Trophoblast cell (in vitro differentiated cells and primary cell): ENCODE measurements at regions not wholly inside any gene's neighbourhood (a gene's known extent, or its start where the extent isn't known, plus 50 kb on each side); places are given as distances from the start of the nearest gene placed in this dataset.

Experiments
- DNase-seq, 2 donors: peaks; one replicate each; pipeline ENCODE4 v3.0.0-alpha.2; 2016
- H2AFZ ChIP-seq: 2 replicates; pipeline ENCODE4 v1.6.1; 2013; ENCODE audit warnings: low read length, moderate library complexity, mild to moderate bottlenecking; ENCODE audit not compliant: insufficient read depth, poor library complexity
- H2AK5ac ChIP-seq: 2 replicates; pipeline ENCODE4 v1.6.1; 2013; ENCODE audit warnings: mild to moderate bottlenecking, low read length
- H2BK120ac ChIP-seq: 2 replicates; pipeline ENCODE4 v1.6.1; 2013; ENCODE audit warnings: low read length, mild to moderate bottlenecking, moderate library complexity; ENCODE audit not compliant: insufficient read depth, poor library complexity
- H2BK12ac ChIP-seq: 2 replicates; pipeline ENCODE4 v1.6.1; 2013; ENCODE audit warnings: mild to moderate bottlenecking, low read length, moderate library complexity
- H2BK5ac ChIP-seq: 2 replicates; pipeline ENCODE4 v1.6.1; 2013; ENCODE audit warnings: low read length, low read depth, moderate library complexity, mild to moderate bottlenecking; ENCODE audit not compliant: poor library complexity
- H3K14ac ChIP-seq: 2 replicates; pipeline ENCODE4 v1.6.1; 2013; ENCODE audit warnings: mild to moderate bottlenecking, low read length
- H3K18ac ChIP-seq: 2 replicates; pipeline ENCODE4 v1.6.1; 2013; ENCODE audit warnings: mild to moderate bottlenecking, low read length
- H3K23ac ChIP-seq: 2 replicates; pipeline ENCODE4 v1.6.1; 2013; ENCODE audit warnings: low read length
- H3K27ac ChIP-seq: 2 replicates; pipeline ENCODE4 v1.5.1; 2013; ENCODE audit warnings: low read depth, mild to moderate bottlenecking, inconsistent platforms, low read length, moderate library complexity
- H3K27me3 ChIP-seq: 2 replicates; pipeline ENCODE4 v1.6.1; 2013; ENCODE audit warnings: inconsistent platforms, mild to moderate bottlenecking, low read length, moderate library complexity; ENCODE audit not compliant: insufficient read depth
- H3K36me3 ChIP-seq, 2 experiments: 1 replicate in 1 of 2; 2 replicates in 1 of 2; pipeline ENCODE4 v1.6.1; 2013; ENCODE audit warnings: low read length in 2 of 2, mild to moderate bottlenecking in 2 of 2, moderate library complexity in 1 of 2; ENCODE audit not compliant: insufficient read depth in 2 of 2, control insufficient read depth in 1 of 2
- H3K4ac ChIP-seq: 2 replicates; pipeline ENCODE4 v1.6.1; 2013; ENCODE audit warnings: low read depth, mild to moderate bottlenecking, low read length, moderate library complexity
- H3K4me1 ChIP-seq, 2 experiments: 1 replicate in 1 of 2; 2 replicates in 1 of 2; pipeline ENCODE4 v1.6.1; 2013; ENCODE audit warnings: low read length in 2 of 2, mild to moderate bottlenecking in 2 of 2, moderate library complexity in 1 of 2; ENCODE audit not compliant: insufficient read depth in 2 of 2, control insufficient read depth in 1 of 2
- H3K4me2 ChIP-seq: 2 replicates; pipeline ENCODE4 v1.6.1; 2013; ENCODE audit warnings: inconsistent platforms, mild to moderate bottlenecking, low read length, moderate library complexity
- H3K4me3 ChIP-seq: 2 replicates; pipeline ENCODE4 v1.5.1; 2013; ENCODE audit warnings: mild to moderate bottlenecking, low read depth, low read length, inconsistent platforms
- H3K79me1 ChIP-seq: one replicate; pipeline ENCODE4 v1.6.1; 2013; ENCODE audit warnings: low read length
- H3K79me2 ChIP-seq: 2 replicates; pipeline ENCODE4 v1.6.1; 2013; ENCODE audit warnings: low read length, mild to moderate bottlenecking; ENCODE audit not compliant: control insufficient read depth, insufficient read depth, poor library complexity
- H3K9ac ChIP-seq: 2 replicates; pipeline ENCODE4 v1.6.1; 2013; ENCODE audit warnings: mild to moderate bottlenecking, low read length
- H3K9me3 ChIP-seq: 2 replicates; pipeline ENCODE4 v1.6.1; 2013; ENCODE audit warnings: low read depth, mild to moderate bottlenecking, control low read depth, inconsistent platforms, low read length; ENCODE audit not compliant: insufficient read depth
- H4K12ac ChIP-seq: 2 replicates; pipeline ENCODE4 v1.6.1; 2013; ENCODE audit warnings: low read depth, mild to moderate bottlenecking, low read length, moderate library complexity
- H4K8ac ChIP-seq: 2 replicates; pipeline ENCODE4 v1.6.1; 2013; ENCODE audit warnings: low read depth, mild to moderate bottlenecking, low read length, moderate library complexity
- H4K91ac ChIP-seq: one replicate; pipeline ENCODE4 v1.6.1; 2013; ENCODE audit warnings: low read depth, mild to moderate bottlenecking, low read length, moderate library complexity
- WGBS: extraction: QIAGEN DNeasy Blood & Tissue Kit; methylation state at CpG from one replicate; pipeline ENCODE4 v1.1.7; 2013; ENCODE audit warnings: missing lambda C conversion rate; ENCODE audit not compliant: insufficient read length, insufficient coverage; ENCODE audit errors: extremely low coverage; 5-methylcytosine and 5-hydroxymethylcytosine counted together

DNA sequence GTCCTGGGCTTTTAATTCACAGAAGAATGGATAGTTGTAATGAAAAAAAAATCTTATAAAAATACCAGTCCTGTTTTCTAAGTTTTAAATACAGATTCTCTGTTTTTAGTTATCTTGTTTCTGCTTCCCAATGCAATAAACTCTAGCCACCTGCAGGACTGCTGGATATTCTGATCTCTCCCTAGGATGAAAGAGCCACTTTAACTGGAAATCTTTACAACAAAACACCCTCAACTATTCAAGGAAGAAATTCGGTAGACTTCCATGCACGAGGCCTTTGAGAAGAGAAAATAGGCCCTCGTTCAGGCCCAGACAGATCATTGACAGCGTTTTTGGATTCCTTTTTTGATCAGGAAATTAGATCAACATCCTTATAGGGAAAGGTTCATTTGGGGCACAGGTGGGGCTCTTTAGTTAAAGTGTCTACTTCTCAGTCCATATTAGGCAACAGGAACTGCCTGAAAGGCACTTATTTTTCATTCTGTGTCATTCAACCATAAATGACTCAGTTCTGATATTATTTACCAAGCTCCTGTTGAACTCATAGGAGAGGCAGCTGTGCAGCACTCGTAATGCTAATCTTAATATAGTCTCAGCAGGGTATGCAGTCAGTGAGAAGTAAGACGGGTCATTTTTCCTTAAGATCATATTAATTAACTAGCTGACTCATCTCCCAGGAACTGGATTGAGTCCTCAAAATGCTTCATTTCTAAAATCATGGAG lies 71.1 kb upstream of the ERRFI1 start:
- no CpG with 5 or more reads among the region's 6 CpGs for WGBS
- Histone ChIP-seq H3K27me3 (no peaks in the 10 kb centered on the region), H3K4me2 (no peak overlapping the region), H2BK12ac (no peak overlapping the region), H2BK5ac (no peak overlapping the region), H3K27ac (no peak overlapping the region), H3K36me3 (no peaks in the 10 kb centered on the region), H4K91ac (no peak overlapping the region), H3K18ac (no peak overlapping the region), H3K9me3 (no peaks in the 10 kb centered on the region), H3K4me3 (no peak overlapping the region), H4K12ac (no peak overlapping the region), H3K4ac (no peak overlapping the region), H3K23ac (no peak overlapping the region), H3K79me1 (no peaks in the 10 kb centered on the region), H3K79me2 (no peaks in the 10 kb centered on the region), H4K8ac (no peak overlapping the region), H2BK120ac (no peak overlapping the region), H3K4me1 (peaks cover 3 to 7% of the 10 kb centered on the region in 2 experiments), H2AFZ (no peak overlapping the region), H3K9ac (no peak overlapping the region), H2AK5ac (no peak overlapping the region), H3K14ac (no peak overlapping the region)
- DNase-seq = peak; percentile 52 to 68

DNA sequence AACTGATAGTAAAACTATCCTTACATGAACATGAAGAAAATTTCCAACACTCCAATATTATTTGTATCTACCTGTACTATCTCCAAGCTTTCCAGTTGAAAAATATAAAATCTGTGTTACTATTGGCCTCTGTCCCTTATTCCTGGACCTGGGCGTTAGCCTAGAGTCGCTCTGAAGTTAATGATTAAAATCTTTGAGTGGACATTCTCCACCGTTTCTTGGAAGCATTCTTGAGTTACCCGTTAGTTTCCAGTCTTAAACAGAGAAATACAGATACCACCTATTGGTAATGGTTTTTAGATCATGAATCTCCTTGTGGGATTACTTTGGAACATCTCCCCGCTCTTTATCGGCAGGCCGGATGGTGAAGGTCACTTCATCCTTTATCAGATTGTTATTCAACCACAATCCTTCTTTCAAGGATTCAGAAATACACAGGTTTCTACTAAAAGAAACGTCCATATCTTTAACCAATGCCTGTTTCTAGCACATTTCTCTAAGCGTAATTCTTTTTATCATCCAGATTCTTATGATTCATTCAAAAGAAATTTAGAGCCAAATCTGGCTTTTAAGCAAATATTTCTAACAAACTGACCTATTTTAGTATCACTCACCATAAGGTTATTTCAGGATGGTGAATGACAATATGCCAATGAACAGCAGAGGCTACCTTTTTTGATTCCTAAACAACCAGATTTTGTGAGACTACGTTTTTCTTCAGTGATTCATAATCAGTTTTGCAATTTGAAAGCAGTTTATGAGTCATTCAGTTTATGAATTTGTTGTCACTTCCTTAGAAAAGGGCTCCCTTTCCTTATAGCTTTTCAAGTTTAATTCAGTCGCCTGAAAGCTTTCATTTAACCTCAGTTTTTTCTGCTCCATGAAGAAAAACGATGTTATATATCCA lies 70.2 kb upstream of the ERRFI1 start:
- Histone ChIP-seq H3K9me3 (no peaks in the 10 kb centered on the region), H4K8ac (no peak overlapping the region), H3K79me1 (no peaks in the 10 kb centered on the region), H3K27ac (no peak overlapping the region), H2BK120ac (no peak overlapping the region), H3K23ac (no peak overlapping the region), H4K91ac (no peak overlapping the region), H3K36me3 (no peaks in the 10 kb centered on the region), H2AK5ac (no peak overlapping the region), H3K9ac (no peak overlapping the region), H3K79me2 (no peaks in the 10 kb centered on the region), H2BK12ac (no peak overlapping the region), H3K4ac (no peak overlapping the region), H3K14ac (no peak overlapping the region), H3K27me3 (no peaks in the 10 kb centered on the region), H2BK5ac (no peak overlapping the region), H3K4me1 (peaks cover 3 to 7% of the 10 kb centered on the region in 2 experiments), H3K4me2 (no peak overlapping the region), H3K4me3 (no peak overlapping the region), H2AFZ (no peak overlapping the region), H3K18ac (no peak overlapping the region), H4K12ac (no peak overlapping the region)
- DNase-seq = peak in 1 of 2 donors; percentile 89
- no CpG with 5 or more reads among the region's 12 CpGs for WGBS

DNA sequence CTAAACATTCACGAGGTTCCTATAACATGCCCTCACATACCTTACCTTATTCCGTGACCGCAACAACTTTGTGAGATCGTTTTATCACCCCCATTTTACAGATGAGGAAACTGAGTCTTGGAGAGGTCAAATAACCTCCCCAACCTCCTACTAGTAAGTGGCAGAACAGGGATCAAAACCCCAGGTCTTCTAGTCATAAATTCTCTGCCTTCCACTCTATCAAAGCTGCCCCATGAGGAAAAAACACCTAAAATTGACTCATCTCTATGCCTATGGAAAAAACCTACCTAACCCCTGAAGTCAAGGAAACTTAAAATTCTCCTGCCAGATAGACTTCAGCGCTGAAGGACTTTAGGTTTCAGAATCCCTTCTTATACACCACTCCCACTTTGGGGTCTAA lies 69.5 kb upstream of the ERRFI1 start:
- Histone ChIP-seq H2BK120ac (no peak overlapping the region), H3K4me3 (no peak overlapping the region), H3K4ac (no peak overlapping the region), H3K4me1 (peaks cover 1 to 4% of the 10 kb centered on the region in 2 experiments), H3K36me3 (no peaks in the 10 kb centered on the region), H3K18ac (no peak overlapping the region), H3K4me2 (no peak overlapping the region), H3K27ac (no peak overlapping the region), H2AFZ (no peak overlapping the region), H2AK5ac (no peak overlapping the region), H3K9ac (no peak overlapping the region), H2BK5ac (no peak overlapping the region), H2BK12ac (peak overlapping the region; percentile 47), H3K14ac (no peak overlapping the region), H3K9me3 (no peaks in the 10 kb centered on the region), H3K79me1 (no peaks in the 10 kb centered on the region), H3K23ac (no peak overlapping the region), H3K27me3 (no peaks in the 10 kb centered on the region), H4K12ac (no peak overlapping the region), H3K79me2 (no peaks in the 10 kb centered on the region), H4K91ac (no peak overlapping the region), H4K8ac (no peak overlapping the region)
- no peak for DNase-seq
- WGBS = no CpG with 5 or more reads among the region's 5 CpGs

DNA sequence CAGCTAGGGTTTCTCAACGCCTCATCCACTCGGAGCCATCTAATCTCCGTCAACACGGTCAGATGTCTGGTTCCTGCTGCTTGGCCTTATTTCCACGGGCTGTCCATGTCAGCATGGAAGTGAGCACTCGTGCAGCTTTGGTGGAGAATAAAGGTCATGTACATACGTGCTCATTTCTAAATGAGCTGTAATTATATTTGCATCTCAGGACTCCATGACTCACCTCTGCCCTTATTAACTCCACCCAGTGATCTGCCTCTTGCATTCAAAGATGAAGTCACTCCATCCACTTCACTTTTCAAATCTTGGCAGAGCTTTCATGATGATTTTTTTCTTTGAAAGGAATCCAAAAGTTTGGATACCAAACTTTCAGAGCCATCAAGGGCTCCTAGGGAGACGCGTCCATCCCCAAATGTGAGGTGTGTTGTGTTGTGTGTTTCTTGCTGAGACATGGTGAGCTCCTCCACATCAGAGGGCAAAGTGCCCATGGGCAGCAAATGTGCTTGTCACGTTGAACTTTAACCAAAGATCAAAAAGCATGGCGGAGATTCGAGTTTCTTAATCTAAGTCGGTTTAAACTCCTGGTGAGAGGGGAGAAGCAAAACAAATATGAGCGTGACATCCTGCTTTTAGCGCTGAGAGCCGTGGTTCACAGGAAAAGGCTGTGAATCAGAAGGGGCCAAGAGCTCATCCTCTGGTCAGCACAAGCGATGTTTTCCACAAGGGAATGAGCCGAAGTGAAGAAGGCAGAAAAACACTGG lies 68.6 kb upstream of the ERRFI1 start:
- H3K79me1 ChIP-seq = peaks cover 1% of the 10 kb centered on the region
- H3K4ac ChIP-seq = no peak overlapping the region
- H2AFZ ChIP-seq = no peak overlapping the region
- peak in 1 of 2 donors; percentile 52 for DNase-seq
- no peak overlapping the region for H3K23ac ChIP-seq
- no peak overlapping the region for H3K18ac ChIP-seq
- no peaks in the 10 kb centered on the region for H3K27me3 ChIP-seq
- no peak overlapping the region for H4K91ac ChIP-seq
- H3K9me3 ChIP-seq = no peaks in the 10 kb centered on the region
- H3K79me2 ChIP-seq = no peaks in the 10 kb centered on the region
- no peak overlapping the region for H2AK5ac ChIP-seq
- no peak overlapping the region for H3K14ac ChIP-seq
- no peak overlapping the region for H3K9ac ChIP-seq
- H3K36me3 ChIP-seq = no peaks in the 10 kb centered on the region
- no CpG with 5 or more reads among the region's 18 CpGs for WGBS
- no peak overlapping the region for H2BK120ac ChIP-seq
- H3K4me3 ChIP-seq = no peak overlapping the region
- no peak overlapping the region for H3K27ac ChIP-seq
- H3K4me2 ChIP-seq = no peak overlapping the region
- no peak overlapping the region for H2BK5ac ChIP-seq
- H4K12ac ChIP-seq = no peak overlapping the region
- H2BK12ac ChIP-seq = peak overlapping the region; percentile 51
- no peak overlapping the region for H4K8ac ChIP-seq
- peaks cover 2 to 5% of the 10 kb centered on the region in 2 experiments for H3K4me1 ChIP-seq
